Gastroesophageal sphincter (tissue), 3 donors: ENCODE measurements at regions not wholly inside any gene's neighbourhood (a gene's known extent, or its start where the extent isn't known, plus 50 kb on each side); places are given as distances from the start of the nearest gene placed in this dataset.

Experiments used
- CTCF ChIP-seq, 4 experiments: fragments of 200-600 bp in 2 of 4; fragments of 450-650 bp in 2 of 4; sonication (generic) in 1 of 4; IDR thresholded peaks; one replicate each; pipeline ENCODE4 v1.5.1; 2017 to 2019; ENCODE audit warnings: antibody characterized with exemption in 4 of 4, mild to moderate bottlenecking in 2 of 4, moderate library complexity in 2 of 4
- EP300 ChIP-seq: sonication (generic); formaldehyde crosslinking; IDR thresholded peaks from one replicate; pipeline ENCODE4 v1.6.1; 2017; ENCODE audit warnings: antibody characterized with exemption, mild to moderate bottlenecking
- POLR2AphosphoS5 ChIP-seq: sonication (generic); formaldehyde crosslinking; IDR thresholded peaks from one replicate; pipeline ENCODE4 v1.6.1; 2017; ENCODE audit warnings: antibody characterized with exemption

DNA sequence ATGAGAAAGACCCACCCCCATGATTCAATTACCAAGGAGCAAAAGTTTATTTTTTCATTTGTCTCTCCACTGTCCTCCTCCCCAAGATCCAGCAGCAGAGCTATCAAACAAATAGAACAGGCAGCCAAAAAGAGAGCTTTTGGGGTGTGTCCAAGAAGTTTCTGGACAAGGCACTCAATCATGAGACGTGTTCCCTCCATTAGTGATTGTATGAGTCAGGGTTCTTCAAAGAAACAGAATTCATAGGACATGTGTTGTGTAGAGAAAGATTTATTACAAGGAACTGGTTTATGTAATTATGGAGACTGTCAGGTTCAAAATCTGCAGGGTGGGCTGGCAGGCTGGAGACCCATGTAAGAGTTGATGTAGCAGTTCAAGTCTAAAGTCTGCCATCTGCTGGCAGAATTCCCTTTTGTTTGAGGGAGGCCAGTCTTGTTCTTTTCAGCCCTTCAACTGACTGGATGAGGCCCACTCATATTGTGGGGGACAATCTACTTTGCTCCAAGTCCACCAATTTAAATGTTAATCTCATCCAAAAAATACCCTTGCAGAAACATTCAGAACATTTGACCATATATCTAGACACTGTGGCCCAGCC lies 248.1 kb upstream of the OPRM1 start:
- TF ChIP-seq CTCF (IDR thresholded peaks at IDR 0.05) (no peak), EP300 (no peak), POLR2AphosphoS5 (no peak)
